ENCODE measurements at regions not wholly inside any gene's neighbourhood (a gene's known extent, or its start where the extent isn't known, plus 50 kb on each side); places are given as distances from the start of the nearest gene placed in this dataset.

DNA sequence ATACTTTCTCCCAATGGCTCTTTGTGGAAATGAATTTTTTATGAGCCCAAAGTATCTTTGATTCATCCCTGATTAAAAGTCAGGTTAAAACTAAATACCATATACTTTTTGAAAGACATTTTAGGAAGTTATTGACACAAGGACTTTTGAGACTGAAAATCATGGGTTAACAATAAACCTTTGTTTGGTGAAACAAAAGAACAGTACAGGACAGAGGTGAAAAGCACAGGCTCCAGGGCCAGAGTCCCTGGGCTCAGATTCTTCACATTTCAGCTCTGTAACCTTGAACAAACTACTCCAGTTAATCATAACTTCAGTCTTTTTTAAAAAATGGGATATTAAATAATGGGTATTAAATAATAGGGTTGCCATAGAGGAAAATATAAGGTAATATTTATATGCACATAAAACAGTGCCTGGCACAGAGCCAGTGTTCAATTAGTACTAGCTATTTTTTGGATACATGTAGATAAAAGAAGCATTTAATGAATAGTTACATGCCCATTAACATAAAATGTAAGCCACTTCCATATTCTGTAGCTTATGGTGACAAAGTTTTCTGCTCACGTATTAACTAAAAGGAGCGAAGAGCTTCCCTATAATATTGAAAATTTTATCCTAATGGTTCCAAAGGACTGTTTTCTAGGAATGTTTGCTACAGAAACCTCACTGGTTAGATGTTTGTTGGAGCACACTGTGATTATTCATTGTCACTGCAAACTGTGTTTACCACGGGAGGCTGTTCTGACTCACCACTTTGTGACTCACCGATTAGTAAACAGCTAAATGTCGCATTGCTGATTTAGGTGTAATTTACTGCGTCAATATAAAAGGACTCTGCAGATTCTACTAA lies 255.4 kb downstream of the DAD1 start:
- DNase-seq: peak; percentile 11

DNA sequence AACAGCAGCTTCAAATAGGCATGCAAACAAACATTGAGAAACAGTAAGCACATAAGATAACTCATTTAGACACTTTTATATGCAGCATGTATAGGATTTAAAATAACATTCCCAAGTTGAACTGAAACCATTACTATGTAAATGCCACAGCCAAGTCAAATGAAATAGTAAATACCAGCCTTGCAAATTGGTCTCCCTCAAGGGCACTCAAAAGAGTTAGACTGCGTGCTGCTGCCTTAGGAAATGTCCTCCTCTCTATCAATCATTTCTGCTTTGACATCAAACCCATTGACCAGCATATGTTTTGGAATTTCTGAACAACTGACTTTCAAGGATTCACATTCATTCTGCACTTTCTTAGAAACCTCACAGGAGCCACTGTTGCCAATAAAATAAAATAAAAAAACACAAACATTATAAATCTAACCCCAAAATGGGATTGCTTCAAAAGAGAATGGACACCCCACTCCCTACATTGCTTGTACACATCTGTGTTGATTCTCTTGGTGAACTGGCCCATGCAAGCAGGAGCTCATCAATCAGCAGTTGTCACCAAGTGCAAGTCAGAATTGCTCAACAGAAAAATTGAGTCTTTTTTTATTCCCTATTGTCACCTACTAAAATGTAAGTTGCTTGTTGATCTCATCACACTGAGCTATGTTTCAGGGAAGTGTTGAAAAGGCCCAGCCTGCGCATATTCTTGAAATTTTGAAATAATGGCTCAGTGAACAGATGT lies 256.2 kb downstream of the DAD1 start:
- no peak for DNase-seq

DNA sequence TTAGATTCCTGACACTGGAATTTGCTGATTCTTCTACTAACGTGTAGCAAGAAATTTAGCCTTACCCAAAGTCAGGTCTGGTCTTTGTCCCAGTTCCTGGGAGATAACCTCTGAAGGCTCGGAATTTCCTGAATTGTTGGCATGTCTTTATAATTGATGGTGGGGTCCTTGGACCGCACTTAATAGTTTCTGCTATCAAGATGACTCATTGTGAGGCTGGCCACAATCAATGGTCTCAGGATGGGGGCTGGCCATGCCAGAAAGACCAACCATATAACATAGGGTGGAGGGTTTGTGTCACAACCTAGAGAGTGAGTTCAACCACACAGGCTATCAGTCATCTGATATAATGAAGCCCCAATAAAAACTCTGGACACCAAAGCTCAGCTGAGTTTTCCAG lies 259.7 kb downstream of the DAD1 start:
- no peak for DNase-seq

DNA sequence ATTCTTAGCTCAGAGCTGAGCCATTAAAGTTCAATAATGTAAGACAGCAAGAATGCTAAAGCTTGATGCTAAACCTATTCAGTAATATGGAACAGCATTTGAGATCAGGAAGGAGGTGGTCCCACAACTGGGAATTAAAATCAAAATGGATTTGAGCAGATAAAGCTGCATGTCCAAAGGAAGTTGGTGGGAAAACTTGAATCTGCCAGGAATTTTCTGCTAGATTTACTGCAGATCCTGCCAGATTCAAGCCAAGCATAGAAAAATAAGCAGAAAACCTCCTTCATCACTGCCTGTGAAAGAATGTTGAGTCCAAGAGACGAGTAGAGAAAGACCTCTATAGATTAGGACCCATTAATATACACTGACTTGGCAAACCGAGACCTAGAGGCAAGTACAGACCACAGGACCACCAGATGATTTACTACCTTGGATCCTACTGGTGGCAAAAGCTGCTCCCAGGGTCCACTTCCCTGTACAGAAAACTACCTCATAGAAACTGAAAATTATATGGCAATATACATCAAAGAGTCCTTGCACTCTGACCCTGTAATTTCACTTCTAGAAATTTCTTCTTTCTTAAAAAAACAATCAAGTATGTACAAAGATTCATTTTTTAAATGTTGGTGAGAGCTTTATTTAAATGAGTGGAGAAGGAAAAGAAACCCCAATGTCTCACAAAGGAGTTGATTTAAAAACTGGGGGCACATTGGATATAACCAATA lies 263.2 kb downstream of the DAD1 start:
- no peak for DNase-seq

DNA sequence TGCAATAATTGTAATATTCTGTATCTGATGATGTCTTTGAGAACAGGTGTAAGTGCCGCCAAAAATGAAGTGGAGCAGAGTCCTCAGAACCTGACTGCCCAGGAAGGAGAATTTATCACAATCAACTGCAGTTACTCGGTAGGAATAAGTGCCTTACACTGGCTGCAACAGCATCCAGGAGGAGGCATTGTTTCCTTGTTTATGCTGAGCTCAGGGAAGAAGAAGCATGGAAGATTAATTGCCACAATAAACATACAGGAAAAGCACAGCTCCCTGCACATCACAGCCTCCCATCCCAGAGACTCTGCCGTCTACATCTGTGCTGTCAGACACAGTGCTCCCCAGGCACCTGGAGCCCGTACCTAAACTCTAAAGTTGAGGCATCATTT lies 268.7 kb downstream of the DAD1 start:
- DNase-seq: no peak

GRCh38 chr14:22319526-22320361 lies 269.3 kb downstream of the DAD1 start:
- no peak for DNase-seq

DNA sequence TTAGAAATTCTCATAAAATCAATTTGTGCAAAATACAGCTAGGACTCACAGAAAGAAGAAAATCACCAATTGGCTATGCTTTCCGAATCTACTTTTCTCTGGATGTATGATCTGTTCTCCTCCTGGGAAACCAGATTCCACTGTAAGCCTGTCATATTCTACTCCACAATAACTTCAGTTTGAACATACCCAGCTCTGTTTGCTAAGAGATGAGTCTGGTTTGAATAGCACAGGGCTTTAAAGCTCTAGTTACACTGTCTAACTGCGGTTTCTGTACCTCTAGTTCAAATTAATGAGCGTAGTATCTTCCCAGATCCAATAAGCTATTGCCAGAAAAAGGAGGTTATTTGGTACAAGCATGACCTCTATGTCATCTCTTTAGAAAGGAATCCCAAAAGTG lies 270.1 kb downstream of the DAD1 start:
- DNase-seq: no peak

GRCh38 chr14:22316473-22316872 lies 272.6 kb downstream of the DAD1 start:
- no peak for DNase-seq

GRCh38 chr14:22315336-22315735 lies 273.7 kb downstream of the DAD1 start:
- no peak for DNase-seq

- DNase-seq: no peak
Measured at GRCh38 chr14:22314183-22314820, 274.7 kb downstream of the DAD1 start.

DNA sequence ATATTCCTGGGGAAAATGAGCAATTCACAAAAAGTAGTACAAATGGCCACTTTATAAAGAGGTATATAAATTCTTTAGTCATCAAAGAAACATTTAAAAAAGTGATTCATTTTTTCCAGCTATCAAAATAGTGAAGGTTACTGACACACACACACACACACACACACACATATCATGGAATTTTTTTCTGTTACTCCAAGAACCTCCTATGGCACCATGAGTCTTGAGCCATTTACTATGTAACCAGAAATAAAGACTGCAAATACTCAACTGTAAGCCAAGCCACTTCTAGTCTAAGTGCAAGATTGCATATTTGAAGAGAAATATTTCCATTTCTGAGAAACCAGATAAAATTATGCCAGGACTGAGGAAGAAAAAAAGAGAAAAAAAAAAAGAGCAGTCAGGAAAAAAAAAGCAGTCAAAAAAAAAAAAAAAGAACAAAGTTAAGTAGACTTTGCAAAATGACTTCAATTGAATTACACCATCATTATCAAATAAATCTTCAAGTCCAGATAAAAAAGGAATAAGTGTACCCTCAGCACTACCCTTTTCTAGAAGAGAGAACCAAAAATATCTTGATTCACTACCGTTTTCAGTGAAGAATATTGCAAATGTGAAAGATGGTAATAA lies 275.7 kb downstream of the DAD1 start:
- DNase-seq: no peak

GRCh38 chr14:22311636-22312035 lies 277.4 kb downstream of the DAD1 start:
- no peak for DNase-seq

GRCh38 chr14:22305607-22306006 lies 283.4 kb downstream of the DAD1 start:
- DNase-seq: no peak

- DNase-seq: no peak
Measured at GRCh38 chr14:22304326-22304725, 284.7 kb downstream of the DAD1 start.

GRCh38 chr14:22303589-22304195 lies 285.3 kb downstream of the DAD1 start:
- DNase-seq: no peak

- DNase-seq: no peak
Measured at GRCh38 chr14:22300646-22301045, 288.4 kb downstream of the DAD1 start.

DNA sequence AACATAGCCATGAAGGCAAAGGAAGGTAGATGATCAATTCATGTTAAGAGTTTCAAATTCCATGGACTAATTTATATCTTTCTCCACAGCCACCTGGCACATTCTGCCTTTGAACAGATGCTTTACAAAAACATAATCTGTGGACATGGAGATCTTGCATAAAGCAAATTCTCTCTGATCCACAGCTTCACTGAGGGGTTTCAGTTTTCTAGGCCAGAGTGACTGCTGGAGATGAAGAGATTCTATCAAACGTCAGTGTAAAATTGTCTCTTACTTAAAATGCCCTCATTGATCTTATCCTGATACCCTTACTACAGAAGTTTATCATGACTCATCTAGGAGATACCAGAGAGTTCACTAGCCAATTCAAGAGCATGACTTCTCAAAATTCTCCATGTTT lies 291.6 kb downstream of the DAD1 start:
- DNase-seq: no peak

DNA sequence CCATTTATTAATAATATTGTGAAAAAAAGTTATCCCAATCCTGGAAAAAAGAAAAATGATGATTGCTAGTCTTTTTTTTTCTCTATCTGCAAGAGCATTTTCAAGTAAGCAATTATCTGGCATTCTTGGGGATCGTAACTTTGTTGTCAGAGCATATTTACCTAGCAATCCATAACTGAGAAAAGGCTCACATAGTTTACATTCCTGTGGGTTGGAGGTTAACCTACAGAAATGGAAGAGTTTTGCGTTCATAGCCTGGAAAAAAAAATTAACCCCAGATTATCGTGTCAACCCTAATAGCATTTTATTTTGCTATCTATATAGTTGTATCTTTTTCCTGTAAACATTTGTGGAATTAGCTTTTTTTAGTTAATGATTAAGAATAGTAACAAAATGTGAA lies 292.3 kb downstream of the DAD1 start:
- DNase-seq: no peak

GRCh38 chr14:22296088-22296487 lies 292.9 kb downstream of the DAD1 start:
- no peak for DNase-seq

- no peak for DNase-seq
Measured at GRCh38 chr14:22291406-22291805, 297.6 kb downstream of the DAD1 start.

- no peak for DNase-seq
Measured at GRCh38 chr14:22289570-22289969, 299.5 kb downstream of the DAD1 start.

Data from T1000 (cell line).